ENCODE measurements at regions not wholly inside any gene's neighbourhood (a gene's known extent, or its start where the extent isn't known, plus 50 kb on each side); places are given as distances from the start of the nearest gene placed in this dataset.

DNA sequence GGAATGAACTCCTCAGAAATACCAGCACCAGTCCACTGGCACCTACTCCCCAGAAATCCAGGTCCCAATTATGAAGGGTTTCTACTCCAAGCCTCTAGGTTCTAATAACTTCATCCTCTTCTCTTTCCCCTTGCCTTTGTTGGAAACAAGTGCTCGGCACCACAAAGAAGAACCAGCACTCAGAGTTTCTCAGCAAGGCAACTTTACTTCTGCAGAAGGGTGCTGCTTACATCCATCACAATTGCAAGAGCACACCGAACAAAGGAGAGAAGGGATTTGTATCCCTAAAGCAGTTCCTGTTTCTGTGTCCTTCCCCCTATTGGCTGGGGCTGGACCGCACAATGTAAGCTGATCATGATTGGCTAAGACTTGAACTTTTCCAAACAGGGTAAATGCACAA lies 74.2 kb upstream of the GNG2 start (continued):
- TF ChIP-seq BHLHE40 (IDR thresholded peaks at IDR 0.05; ENCODE audit: borderline replicate concordance in 1 of 2, low read depth in 2 of 2, low read length in 1 of 2) (no peak), SIN3A (IDR thresholded peaks at IDR 0.05; ENCODE audit: low read depth, low read length) (no peak), EZH2 (IDR thresholded peaks at IDR 0.05; ENCODE audit: borderline replicate concordance, control insufficient read depth, low read depth, low read length) (no peak), TCF12 (IDR thresholded peaks at IDR 0.05; ENCODE audit: low read depth, low read length) (no peak), SMARCA5 (IDR thresholded peaks at IDR 0.05) (no peak), IKZF1 (conservative IDR thresholded peaks at IDR 0.05) (no peak), POLR2AphosphoS5 (IDR thresholded peaks at IDR 0.05; ENCODE audit: low read length) (no peak), ZNF217 (IDR thresholded peaks at IDR 0.05) (no peak)
- TF ChIP-seq, protein P1, sequence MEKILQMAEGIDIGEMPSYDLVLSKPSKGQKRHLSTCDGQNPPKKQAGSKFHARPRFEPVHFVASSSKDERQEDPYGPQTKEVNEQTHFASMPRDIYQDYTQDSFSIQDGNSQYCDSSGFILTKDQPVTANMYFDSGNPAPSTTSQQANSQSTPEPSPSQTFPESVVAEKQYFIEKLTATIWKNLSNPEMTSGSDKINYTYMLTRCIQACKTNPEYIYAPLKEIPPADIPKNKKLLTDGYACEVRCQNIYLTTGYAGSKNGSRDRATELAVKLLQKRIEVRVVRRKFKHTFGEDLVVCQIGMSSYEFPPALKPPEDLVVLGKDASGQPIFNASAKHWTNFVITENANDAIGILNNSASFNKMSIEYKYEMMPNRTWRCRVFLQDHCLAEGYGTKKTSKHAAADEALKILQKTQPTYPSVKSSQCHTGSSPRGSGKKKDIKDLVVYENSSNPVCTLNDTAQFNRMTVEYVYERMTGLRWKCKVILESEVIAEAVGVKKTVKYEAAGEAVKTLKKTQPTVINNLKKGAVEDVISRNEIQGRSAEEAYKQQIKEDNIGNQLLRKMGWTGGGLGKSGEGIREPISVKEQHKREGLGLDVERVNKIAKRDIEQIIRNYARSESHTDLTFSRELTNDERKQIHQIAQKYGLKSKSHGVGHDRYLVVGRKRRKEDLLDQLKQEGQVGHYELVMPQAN (conservative IDR thresholded peaks at IDR 0.05), result no peak
- TF ChIP-seq, protein P2, sequence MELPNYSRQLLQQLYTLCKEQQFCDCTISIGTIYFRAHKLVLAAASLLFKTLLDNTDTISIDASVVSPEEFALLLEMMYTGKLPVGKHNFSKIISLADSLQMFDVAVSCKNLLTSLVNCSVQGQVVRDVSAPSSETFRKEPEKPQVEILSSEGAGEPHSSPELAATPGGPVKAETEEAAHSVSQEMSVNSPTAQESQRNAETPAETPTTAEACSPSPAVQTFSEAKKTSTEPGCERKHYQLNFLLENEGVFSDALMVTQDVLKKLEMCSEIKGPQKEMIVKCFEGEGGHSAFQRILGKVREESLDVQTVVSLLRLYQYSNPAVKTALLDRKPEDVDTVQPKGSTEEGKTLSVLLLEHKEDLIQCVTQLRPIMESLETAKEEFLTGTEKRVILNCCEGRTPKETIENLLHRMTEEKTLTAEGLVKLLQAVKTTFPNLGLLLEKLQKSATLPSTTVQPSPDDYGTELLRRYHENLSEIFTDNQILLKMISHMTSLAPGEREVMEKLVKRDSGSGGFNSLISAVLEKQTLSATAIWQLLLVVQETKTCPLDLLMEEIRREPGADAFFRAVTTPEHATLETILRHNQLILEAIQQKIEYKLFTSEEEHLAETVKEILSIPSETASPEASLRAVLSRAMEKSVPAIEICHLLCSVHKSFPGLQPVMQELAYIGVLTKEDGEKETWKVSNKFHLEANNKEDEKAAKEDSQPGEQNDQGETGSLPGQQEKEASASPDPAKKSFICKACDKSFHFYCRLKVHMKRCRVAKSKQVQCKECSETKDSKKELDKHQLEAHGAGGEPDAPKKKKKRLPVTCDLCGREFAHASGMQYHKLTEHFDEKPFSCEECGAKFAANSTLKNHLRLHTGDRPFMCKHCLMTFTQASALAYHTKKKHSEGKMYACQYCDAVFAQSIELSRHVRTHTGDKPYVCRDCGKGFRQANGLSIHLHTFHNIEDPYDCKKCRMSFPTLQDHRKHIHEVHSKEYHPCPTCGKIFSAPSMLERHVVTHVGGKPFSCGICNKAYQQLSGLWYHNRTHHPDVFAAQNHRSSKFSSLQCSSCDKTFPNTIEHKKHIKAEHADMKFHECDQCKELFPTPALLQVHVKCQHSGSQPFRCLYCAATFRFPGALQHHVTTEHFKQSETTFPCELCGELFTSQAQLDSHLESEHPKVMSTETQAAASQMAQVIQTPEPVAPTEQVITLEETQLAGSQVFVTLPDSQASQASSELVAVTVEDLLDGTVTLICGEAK (IDR thresholded peaks at IDR 0.05; ENCODE audit: borderline replicate concordance), result no peak
- TF ChIP-seq, protein P3, sequence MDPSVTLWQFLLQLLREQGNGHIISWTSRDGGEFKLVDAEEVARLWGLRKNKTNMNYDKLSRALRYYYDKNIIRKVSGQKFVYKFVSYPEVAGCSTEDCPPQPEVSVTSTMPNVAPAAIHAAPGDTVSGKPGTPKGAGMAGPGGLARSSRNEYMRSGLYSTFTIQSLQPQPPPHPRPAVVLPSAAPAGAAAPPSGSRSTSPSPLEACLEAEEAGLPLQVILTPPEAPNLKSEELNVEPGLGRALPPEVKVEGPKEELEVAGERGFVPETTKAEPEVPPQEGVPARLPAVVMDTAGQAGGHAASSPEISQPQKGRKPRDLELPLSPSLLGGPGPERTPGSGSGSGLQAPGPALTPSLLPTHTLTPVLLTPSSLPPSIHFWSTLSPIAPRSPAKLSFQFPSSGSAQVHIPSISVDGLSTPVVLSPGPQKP (IDR thresholded peaks at IDR 0.05; ENCODE audit: low read depth, low read length), result no peak

All from GM12878 (cell line).